ENCODE measurements at regions not wholly inside any gene's neighbourhood (a gene's known extent, or its start where the extent isn't known, plus 50 kb on each side); places are given as distances from the start of the nearest gene placed in this dataset.
"Not testable (repeated sequence)": the region's sequence is repeated elsewhere in the genome, so short reads cannot be mapped to it uniquely, and the experiment has no call there.

GRCh38 chr2:210963386-210963785 lies 407.0 kb downstream of the CPS1 start:
- DNase-seq, result no peak

GRCh38 chr2:210964141-210964764 lies 407.9 kb downstream of the CPS1 start:
- DNase-seq, result no peak

GRCh38 chr2:210965472-210965871 lies 409.1 kb downstream of the CPS1 start:
- no peak for DNase-seq

GRCh38 chr2:210966330-210966729 lies 409.9 kb downstream of the CPS1 start:
- no peak for DNase-seq

- DNase-seq, result no peak
Measured at GRCh38 chr2:210971431-210971830, 415.0 kb downstream of the CPS1 start.

GRCh38 chr2:210986806-210987205 lies 430.4 kb downstream of the CPS1 start:
- not testable (repeated sequence) for DNase-seq

- DNase-seq, result no peak
Measured at GRCh38 chr2:210991107-210991506, 434.7 kb downstream of the CPS1 start.

- no peak for DNase-seq
Measured at GRCh38 chr2:210994104-210994503, 437.7 kb downstream of the CPS1 start.

- DNase-seq, result no peak
Measured at GRCh38 chr2:210997373-210997772, 441.0 kb downstream of the CPS1 start.

- no peak for DNase-seq
Measured at GRCh38 chr2:210998334-210998733, 441.9 kb downstream of the CPS1 start.

GRCh38 chr2:211014376-211014775 lies 458.0 kb downstream of the CPS1 start:
- no peak for DNase-seq

GRCh38 chr2:211014906-211015305 lies 458.5 kb downstream of the CPS1 start:
- no peak for DNase-seq

- DNase-seq, result not testable (repeated sequence)
Measured at GRCh38 chr2:211025089-211025488, 468.7 kb downstream of the CPS1 start.

- no peak for DNase-seq
Measured at GRCh38 chr2:211026109-211026508, 469.7 kb downstream of the CPS1 start.

- no peak for DNase-seq
Measured at GRCh38 chr2:211027976-211028375, 471.6 kb downstream of the CPS1 start.

GRCh38 chr2:211033765-211034164 lies 477.4 kb downstream of the CPS1 start:
- no peak for DNase-seq

GRCh38 chr2:211035548-211036185 lies 479.3 kb downstream of the CPS1 start:
- no peak for DNase-seq

GRCh38 chr2:211045025-211045424 lies 488.6 kb downstream of the CPS1 start:
- no peak for DNase-seq

GRCh38 chr2:211049321-211050018 lies 493.1 kb downstream of the CPS1 start:
- DNase-seq, result no peak

GRCh38 chr2:211055438-211055837 lies 499.0 kb downstream of the CPS1 start:
- DNase-seq, result no peak

GRCh38 chr2:211061612-211062296 lies 505.4 kb downstream of the CPS1 start:
- DNase-seq, result no peak

- DNase-seq, result no peak
Measured at GRCh38 chr2:211062297-211062612, 505.9 kb downstream of the CPS1 start.

GRCh38 chr2:211067029-211067428 lies 510.6 kb downstream of the CPS1 start:
- no peak for DNase-seq

Data from GOT3 (cell line).